GM12875 (cell line): ENCODE measurements at regions not wholly inside any gene's neighbourhood (a gene's known extent, or its start where the extent isn't known, plus 50 kb on each side); places are given as distances from the start of the nearest gene placed in this dataset.

Experiments
- H3K4me3 ChIP-seq: one replicate; pipeline ENCODE4 v1.5.1; 2011; ENCODE audit warnings: low read depth, low read length, control low read depth
- CTCF ChIP-seq: IDR thresholded peaks from 2 replicates; pipeline ENCODE4 v1.5.1; 2011; ENCODE audit warnings: low read depth, mild to moderate bottlenecking, control low read depth, inconsistent platforms, low read length, moderate library complexity, borderline replicate concordance; ENCODE audit not compliant: insufficient read depth

DNA sequence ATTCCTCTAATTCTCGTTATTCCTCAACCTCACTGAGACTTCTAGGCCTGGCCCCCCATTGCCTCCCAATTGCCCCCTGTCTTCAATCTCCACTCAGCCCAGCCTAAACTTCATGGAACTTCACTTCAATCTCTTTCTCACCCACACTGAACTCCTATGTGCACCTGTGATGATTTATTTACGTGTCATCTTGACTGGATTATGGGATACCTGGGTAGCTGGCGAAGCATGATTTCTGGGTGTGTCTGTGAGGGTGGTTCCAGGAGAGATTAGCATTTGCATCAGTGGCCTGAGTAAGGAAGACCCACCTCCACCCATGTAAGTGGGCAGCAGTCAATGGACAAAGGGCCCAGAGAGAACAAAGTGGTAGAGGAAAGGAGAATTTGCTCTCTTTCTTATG, 587.0 kb downstream of the NPHP4 start:
- no peak for TF ChIP-seq CTCF

DNA sequence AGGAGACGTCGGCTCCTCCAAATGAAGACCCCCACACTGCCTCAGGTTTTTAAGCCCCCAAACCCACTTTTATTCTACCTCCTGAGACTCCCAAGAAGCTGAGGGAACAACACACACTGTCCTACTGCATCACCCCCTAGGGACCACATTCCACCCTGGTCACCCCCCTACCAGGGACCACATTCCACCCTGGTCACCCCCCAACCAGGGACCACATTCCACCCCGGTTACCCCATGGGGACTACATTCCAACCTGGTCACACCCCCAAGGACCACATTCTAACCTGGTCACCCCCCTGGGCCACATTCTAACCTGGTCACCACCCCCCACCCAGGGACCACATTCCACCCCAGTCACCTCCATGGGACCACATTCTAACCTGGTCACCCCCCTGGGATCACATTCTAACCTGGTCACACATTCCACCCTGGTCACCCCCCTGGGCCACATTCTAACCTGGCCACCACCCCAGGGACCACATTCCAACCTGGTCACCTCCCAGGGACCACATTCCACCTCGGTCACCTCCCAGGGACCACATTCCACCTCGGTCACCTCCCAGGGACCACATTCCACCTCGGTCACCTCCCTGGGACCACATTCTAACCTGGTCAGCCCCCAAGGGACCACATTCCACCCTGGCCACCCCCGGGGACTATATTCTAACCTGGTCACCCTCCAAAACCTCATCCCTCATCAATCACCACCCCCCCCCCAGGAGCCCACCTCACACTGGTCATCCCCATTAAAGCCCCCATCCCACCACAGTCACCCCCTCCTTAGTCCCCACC, 587.6 kb downstream of the NPHP4 start:
- H3K4me3 ChIP-seq, result no peak overlapping the region

More for the DNA sequence above, 587.0 kb downstream of the NPHP4 start:
- H3K4me3 ChIP-seq, result no peak overlapping the region

GRCh38 chr1:5403935-5404334, 588.3 kb downstream of the NPHP4 start:
- TF ChIP-seq CTCF, result no peak
- no peak overlapping the region for H3K4me3 ChIP-seq

More for the DNA sequence above, 587.6 kb downstream of the NPHP4 start:
- no peak for TF ChIP-seq CTCF

GRCh38 chr1:5402618-5403017, 589.6 kb downstream of the NPHP4 start:
- no peak overlapping the region for H3K4me3 ChIP-seq
- TF ChIP-seq CTCF, result no peak

GRCh38 chr1:5399771-5400170, 592.5 kb downstream of the NPHP4 start:
- H3K4me3 ChIP-seq, result no peak overlapping the region
- TF ChIP-seq CTCF, result no peak

- no peak overlapping the region for H3K4me3 ChIP-seq
Observed at GRCh38 chr1:5396593-5396992, 595.6 kb downstream of the NPHP4 start.

More at GRCh38 chr1:5396593-5396992, 595.6 kb downstream of the NPHP4 start:
- no peak for TF ChIP-seq CTCF
